ENCODE measurements at regions not wholly inside any gene's neighbourhood (a gene's known extent, or its start where the extent isn't known, plus 50 kb on each side); places are given as distances from the start of the nearest gene placed in this dataset.

DNA sequence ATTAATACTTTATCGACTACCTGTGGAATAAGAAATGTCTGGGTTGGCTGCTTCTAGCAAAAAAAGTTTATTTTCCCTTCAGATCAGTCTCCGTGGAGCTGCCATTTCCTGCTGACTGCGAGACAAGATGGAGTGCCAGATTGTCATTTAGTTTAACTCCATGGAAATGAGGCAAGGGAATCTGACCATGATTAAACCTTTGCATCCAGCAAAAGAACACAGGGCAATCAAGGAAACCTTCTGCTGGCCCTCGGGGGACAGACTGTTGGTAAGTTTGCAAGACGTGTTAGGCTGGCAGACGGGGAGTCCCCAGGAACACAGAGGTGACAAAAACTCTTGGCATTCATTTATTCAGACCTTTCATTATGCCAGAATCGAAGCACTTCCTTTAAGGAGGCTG, 52.2 kb upstream of the SPACA1 start:
- Histone ChIP-seq H3K36me3 (no peaks in the 10 kb centered on the region), H3K4me3 (no peak overlapping the region), H3K4me1 (ENCODE audit: insufficient read depth) (no peaks in the 10 kb centered on the region), H3K9me3 (peaks cover 0 to 3% of the 10 kb centered on the region in 2 donors), H3K27me3 (no peaks in the 10 kb centered on the region), H3K27ac (no peak overlapping the region)
- no peak for DNase-seq
- 67 to 76% (median 69%) methylated on average over 7 of the region's 7 CpGs for WGBS, 3 donors
- no peak for TF ChIP-seq EP300 (IDR thresholded peaks at IDR 0.05)
- TF ChIP-seq, protein P1, sequence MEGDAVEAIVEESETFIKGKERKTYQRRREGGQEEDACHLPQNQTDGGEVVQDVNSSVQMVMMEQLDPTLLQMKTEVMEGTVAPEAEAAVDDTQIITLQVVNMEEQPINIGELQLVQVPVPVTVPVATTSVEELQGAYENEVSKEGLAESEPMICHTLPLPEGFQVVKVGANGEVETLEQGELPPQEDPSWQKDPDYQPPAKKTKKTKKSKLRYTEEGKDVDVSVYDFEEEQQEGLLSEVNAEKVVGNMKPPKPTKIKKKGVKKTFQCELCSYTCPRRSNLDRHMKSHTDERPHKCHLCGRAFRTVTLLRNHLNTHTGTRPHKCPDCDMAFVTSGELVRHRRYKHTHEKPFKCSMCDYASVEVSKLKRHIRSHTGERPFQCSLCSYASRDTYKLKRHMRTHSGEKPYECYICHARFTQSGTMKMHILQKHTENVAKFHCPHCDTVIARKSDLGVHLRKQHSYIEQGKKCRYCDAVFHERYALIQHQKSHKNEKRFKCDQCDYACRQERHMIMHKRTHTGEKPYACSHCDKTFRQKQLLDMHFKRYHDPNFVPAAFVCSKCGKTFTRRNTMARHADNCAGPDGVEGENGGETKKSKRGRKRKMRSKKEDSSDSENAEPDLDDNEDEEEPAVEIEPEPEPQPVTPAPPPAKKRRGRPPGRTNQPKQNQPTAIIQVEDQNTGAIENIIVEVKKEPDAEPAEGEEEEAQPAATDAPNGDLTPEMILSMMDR (IDR thresholded peaks at IDR 0.05) = no peak
- TF ChIP-seq POLR2A (IDR thresholded peaks at IDR 0.05) = no peak
- intact Hi-C loops (cut with DNase I) = no loop called here

DNA sequence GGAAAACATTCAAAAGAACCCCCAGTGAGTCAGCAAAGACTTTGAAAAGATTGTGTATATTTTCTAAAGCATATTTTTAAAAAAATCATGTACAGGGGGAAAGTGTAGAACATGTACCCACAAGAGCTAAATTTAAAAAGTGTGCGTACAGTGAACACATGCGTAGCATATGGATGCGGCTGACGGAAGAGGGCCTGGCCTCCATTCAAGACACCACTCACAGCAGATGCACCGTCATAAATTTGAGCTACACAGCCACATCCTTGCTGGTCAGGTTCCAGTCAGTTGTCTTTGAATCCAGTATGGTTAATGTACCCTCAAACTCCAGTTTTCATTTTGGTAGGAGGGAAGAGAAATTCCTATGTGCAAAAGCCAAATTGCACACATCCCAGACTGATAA, 54.3 kb upstream of the SPACA1 start:
- 84 to 92% (median 90%) methylated on average over 5 of the region's 5 CpGs for WGBS, 3 donors
- intact Hi-C loops (cut with DNase I) = no loop called here

DNA sequence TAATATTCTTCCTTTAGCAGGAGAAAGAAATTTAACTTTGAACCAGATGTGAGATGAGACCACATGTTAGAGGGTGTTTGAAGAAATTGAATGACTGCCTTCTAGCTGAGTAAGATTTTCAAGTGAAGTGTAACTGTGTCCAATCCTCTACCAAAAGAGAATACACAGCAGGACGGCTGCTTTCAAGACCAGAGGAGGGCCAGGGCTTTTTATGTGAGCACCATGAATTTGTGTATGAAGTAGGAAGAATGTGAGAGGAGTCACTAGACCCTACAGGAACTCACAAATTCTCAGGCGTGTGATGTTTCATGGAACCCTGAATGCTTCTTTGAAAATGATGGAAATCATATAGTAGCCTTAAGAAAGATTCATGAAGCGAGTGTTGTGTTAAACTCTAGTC, 56.8 kb upstream of the SPACA1 start:
- no peak overlapping the region for H3K4me3 ChIP-seq
- 81 to 87% (median 87%) methylated on average over 3 of the region's 3 CpGs for WGBS, 3 donors
- no peak for DNase-seq
- intact Hi-C loops (cut with DNase I) = no loop called here
- H3K9me3 ChIP-seq = no peaks in the 10 kb centered on the region
- no peaks in the 10 kb centered on the region for H3K27me3 ChIP-seq
- TF ChIP-seq EP300 (IDR thresholded peaks at IDR 0.05) (no peak), POLR2A (IDR thresholded peaks at IDR 0.05) (no peak)
- TF ChIP-seq, protein P1 (IDR thresholded peaks at IDR 0.05) = no peak
- no peaks in the 10 kb centered on the region for H3K4me1 ChIP-seq (ENCODE audit: insufficient read depth)
- no peak overlapping the region for H3K27ac ChIP-seq
- no peaks in the 10 kb centered on the region for H3K36me3 ChIP-seq

More for the DNA sequence above, 54.3 kb upstream of the SPACA1 start:
- no peaks in the 10 kb centered on the region for H3K36me3 ChIP-seq
- TF ChIP-seq, protein P1 (IDR thresholded peaks at IDR 0.05) = no peak
- no peak for TF ChIP-seq EP300 (IDR thresholded peaks at IDR 0.05)
- no peak for TF ChIP-seq POLR2A (IDR thresholded peaks at IDR 0.05)
- no peaks in the 10 kb centered on the region for H3K4me1 ChIP-seq (ENCODE audit: insufficient read depth)
- no peaks in the 10 kb centered on the region for H3K9me3 ChIP-seq
- H3K27me3 ChIP-seq = no peaks in the 10 kb centered on the region
- no peak overlapping the region for H3K27ac ChIP-seq
- DNase-seq = no peak
- no peak overlapping the region for H3K4me3 ChIP-seq

DNA sequence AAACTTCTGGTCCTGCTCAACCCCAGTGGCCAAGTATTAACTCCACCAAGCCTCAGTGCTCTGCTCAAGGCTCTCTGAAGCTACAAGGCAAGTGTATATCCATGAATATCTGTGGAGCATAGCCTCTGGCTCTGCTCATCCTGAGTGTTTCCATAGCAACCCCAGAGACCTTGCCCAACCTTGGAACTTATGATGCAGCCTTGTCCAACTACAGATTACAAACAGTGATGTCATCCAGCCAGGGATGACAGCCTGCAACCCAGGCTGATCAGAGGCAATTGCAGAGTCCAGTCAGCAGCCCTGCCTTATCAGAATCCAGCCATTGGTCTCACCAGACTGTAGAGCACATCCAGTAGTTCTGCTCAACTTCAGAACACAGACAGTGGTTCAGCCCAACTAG, 65.5 kb upstream of the SPACA1 start:
- H3K27me3 ChIP-seq = no peaks in the 10 kb centered on the region
- intact Hi-C loops (cut with DNase I) = no loop called here
- no peaks in the 10 kb centered on the region for H3K9me3 ChIP-seq
- H3K4me1 ChIP-seq (ENCODE audit: insufficient read depth) = no peaks in the 10 kb centered on the region
- no peak overlapping the region for H3K27ac ChIP-seq
- TF ChIP-seq EP300 (IDR thresholded peaks at IDR 0.05) (no peak), POLR2A (IDR thresholded peaks at IDR 0.05) (no peak)
- TF ChIP-seq, protein P1 (IDR thresholded peaks at IDR 0.05) = no peak
- H3K4me3 ChIP-seq = no peak overlapping the region
- H3K36me3 ChIP-seq = no peaks in the 10 kb centered on the region
- no peak for DNase-seq

DNA sequence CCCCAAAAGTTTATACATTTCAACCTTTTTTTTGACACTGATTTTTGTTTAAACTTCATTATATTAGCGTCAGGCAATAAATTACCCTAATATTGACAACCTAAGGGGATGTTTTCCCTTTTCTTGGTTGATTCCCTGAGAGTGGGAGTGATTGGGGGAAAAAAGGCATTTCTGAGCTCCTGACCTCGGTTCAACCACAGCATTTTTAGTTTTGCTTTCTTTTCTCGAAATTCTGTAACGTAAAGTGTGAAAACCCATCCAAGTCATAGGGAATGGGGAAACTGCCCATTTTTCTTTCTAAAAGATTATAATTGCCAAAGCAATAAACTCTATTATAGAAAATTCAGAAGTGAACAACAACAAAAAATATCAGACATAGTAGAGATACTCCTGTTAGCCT, 67.9 kb upstream of the SPACA1 start:
- 30 to 55% (median 54%) methylated on average over 4 of the region's 4 CpGs for WGBS, 3 donors
- Histone ChIP-seq H3K9me3 (no peaks in the 10 kb centered on the region), H3K27ac (no peak overlapping the region), H3K4me1 (ENCODE audit: insufficient read depth) (no peaks in the 10 kb centered on the region), H3K4me3 (no peak overlapping the region), H3K36me3 (no peaks in the 10 kb centered on the region), H3K27me3 (no peaks in the 10 kb centered on the region)
- TF ChIP-seq POLR2A (IDR thresholded peaks at IDR 0.05) (no peak), EP300 (IDR thresholded peaks at IDR 0.05) (no peak)
- TF ChIP-seq, protein P1 (IDR thresholded peaks at IDR 0.05) = no peak
- DNase-seq = no peak
- intact Hi-C loops (cut with DNase I) = no loop called here

Data from ovary (tissue), 7 donors.